GM19099 (cell line): ENCODE measurements at regions not wholly inside any gene's neighbourhood (a gene's known extent, or its start where the extent isn't known, plus 50 kb on each side); places are given as distances from the start of the nearest gene placed in this dataset.

ENCODE experiments used
- POLR2A ChIP-seq: IDR thresholded peaks from 3 replicates; pipeline ENCODE4 v1.6.1; 2011; ENCODE audit warnings: low read depth; ENCODE audit not compliant: insufficient read length; ENCODE audit errors: extremely low read depth

DNA sequence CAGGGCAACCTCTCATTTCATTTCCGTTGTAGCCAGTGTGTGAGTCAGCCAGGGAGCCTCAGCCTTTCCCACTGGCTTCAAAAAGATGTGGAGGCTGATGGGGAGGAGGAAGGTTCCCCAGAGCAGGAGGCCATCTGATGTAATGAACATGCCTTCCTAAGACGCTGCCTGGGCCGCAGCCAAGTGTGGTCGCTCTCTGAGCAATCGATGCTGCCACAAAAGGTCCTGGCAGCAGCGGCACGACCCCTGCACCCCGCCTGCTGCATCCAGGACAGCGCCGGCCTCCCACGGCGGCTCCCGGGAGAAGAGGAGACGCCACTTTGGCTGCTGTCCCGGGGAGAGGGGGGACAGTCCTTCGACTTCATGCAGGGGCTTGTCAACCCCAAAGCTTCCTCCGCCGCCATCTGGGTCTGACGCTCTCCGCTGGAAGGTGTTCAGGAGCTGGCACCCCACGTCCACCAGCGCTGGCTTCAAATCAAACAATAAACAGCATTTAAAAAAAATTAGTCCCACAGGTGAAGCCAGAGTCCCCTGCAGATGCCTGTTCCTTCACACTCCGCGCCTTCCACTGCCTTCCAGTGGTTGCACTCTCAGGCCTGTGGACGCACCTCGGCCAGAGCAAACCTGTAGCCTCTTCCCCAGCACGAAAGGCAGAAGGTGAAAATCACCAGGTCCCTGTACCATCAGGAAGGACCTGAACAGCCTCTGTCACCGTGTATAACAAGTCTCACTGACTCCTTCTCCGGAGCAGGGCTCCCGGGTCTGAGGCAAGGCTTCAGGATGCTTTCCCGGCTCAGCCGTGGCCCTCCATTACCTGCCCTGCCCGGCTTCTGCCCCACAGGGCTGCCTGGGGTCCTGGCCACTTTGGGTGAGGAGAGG is 930.7 kb downstream of the BRD1 start:
- TF ChIP-seq POLR2A = no peak

DNA sequence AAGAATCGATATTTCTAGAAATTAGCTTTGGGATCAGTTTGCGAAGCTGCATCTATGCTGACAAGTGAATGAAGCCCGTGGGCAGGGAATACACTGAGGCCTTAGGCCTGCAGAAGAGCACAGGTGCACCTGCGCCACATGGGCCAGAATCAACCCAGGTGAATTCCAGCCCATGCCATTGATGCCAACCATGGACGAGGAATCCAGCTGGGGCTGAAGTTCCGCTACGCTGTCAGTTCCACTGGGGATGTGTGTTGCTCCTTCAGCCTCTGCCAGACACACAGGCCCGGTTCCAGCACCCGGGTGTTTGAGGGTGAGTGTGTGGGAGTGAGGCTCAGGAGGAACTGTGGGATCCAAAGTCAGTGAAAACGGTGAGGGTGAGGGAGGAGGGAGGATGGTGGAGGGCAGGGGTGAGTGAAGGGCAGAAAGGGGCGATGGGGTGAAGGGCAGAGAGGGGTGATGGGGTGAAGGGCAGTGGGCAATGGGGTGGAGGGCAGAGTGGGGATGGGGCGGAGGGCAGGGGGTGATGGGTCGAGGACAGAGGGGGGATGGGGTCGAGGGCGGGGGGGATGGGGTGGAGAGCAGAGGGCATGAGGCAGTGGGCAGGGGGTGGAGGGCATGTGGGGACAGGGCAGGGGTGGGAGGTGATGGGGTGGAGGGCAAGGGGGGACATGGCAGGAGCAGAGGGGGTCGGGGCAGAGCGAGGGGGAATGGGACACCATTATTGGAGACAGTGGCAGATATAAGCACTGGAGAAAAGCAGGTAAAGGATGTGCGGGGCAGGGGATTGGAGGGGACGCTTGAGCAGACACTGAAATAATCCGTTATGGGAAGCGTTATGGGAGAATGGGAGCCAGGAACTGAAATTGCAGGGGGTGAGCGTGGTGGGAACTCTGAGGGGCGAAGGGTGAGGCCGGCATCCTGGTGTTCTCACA is 931.6 kb downstream of the BRD1 start:
- TF ChIP-seq POLR2A = no peak

DNA sequence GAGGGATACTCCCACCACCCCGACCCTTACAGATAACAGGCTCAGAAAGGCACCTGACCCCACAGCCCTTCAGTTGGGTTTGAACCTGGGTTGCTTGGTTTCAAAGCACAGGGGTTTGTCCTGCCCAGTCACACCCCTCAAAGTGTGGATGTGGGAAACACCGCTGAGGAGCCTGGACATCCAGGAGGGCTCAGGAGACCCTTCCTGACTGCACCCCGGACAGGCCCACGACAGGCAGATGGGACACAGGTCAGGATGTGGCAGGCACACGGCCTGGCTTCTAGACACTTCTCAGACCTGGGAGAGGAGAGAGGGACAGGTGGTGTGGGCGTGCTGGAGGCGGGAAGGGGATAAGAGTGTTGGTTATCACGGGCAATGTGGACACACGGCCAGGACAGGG is 932.3 kb downstream of the BRD1 start:
- TF ChIP-seq POLR2A = no peak

DNA sequence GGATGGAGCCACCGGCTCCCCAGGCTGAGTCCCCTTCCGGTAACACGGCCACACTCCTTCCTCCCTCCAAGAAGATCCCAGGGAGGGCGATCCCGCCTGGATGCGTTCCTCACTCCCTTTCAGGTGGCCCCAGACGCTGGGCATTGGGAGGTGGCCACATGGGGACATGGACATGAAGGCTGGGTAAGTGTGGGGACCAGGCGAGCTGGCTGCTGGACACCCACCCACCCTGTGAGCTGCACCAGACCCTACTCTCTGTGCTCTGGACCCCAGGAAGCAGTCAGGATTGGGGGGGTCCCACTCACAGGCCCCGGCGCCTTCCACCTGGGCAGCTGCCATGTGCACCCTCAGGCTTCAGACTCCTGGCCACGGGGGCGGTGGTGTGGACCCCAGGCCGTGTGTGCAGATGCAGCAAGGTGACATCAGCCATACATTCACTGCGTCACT is 932.8 kb downstream of the BRD1 start:
- no peak for TF ChIP-seq POLR2A

DNA sequence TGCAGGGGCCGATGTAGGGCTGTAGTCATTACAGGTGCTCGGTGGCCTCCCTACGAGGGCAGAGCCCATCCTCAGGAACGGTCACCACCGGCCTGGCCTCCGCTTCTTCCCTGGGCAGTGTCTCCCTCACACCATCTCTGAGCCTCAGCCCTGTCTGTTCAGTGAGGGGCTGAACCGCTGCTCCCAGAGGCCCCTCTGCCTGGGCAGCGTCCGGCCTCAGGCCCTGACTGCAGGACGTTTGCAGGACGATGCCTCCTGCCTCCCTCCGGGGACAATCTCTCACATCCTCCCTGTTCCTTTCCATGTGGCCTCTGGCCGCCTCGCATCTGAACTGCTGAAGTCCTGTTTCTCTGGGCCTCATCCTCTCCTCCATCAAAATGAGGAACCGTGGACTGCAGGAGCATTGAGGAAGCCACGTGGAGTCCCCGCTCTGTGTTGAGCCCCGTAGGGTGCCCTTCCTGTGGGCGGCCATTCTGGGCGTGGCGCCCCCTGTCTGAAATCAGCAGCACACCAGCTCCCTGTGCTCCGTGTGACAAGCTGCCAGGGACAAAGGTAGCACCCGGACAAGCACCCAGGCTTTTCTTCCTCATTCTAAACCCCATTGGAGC is 933.5 kb downstream of the BRD1 start:
- no peak for TF ChIP-seq POLR2A

DNA sequence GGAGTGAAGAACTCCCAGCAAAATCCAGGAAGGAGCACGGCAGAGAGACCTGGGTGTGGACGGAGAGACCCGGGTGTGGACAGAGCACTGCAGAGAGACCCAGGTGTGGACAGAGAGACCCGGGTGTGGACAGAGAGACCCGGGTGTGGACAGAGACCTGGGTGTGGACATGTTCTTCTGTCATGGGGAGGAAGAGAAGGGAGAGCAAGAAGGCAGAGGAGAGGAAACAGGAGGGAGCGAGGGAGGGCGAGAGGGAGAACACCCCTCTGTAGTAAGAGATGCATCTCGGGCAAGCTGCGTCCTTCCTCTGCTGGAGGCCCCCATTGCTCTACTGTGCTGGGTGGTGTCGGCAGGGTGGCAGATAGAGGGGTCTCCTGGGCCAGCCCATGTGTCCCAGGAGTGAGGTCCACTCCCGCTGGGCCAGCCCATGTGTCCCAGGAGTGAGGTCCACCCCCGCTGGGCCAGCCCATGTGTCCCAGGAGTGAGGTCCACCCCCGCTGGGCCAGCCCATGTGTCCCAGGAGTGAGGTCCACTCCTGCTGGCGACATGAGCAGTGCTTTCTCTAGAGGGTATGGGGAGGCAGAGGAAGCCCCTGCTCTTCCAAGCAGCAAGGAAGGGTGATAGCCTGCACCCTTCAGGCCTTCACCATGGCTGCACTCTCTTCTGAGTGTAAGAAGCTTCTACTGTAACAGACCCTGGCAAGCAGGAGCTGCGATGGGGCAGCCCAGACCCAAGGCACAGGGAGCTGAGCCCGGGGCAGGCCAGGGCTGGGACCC is 934.2 kb downstream of the BRD1 start:
- no peak for TF ChIP-seq POLR2A

DNA sequence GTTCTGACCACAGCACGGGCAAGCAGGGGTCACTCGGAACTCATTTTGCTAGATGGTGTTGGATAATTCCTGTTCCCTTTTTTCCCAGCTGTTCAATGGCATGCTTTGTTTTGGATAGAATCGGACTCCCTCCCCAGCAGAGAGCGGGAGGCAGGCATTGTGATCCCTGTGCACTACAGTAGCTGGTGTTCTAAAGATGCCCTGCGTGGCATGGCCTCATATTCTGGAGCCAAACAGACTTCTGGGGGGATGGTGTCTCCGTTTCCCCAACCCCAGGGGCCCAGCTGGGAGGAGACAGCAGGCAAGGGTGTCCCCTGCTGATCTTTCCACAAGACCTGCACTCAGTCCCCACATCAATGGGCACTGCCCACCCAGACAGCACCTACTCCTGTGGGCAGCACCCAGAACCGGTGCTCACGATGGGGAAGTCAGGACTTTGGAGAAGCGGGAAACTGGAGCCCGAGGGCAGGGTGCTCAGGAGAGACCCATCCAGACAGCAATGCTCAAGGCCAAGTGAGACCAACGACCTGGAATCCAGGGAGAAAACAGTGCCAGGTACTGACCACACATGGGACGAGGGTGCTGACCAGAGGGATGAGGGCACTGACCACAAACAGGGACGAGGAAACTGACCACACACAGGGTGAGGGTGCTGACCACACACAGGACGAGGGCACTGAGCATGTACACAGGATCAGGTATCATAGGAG is 934.9 kb downstream of the BRD1 start:
- TF ChIP-seq POLR2A = no peak

DNA sequence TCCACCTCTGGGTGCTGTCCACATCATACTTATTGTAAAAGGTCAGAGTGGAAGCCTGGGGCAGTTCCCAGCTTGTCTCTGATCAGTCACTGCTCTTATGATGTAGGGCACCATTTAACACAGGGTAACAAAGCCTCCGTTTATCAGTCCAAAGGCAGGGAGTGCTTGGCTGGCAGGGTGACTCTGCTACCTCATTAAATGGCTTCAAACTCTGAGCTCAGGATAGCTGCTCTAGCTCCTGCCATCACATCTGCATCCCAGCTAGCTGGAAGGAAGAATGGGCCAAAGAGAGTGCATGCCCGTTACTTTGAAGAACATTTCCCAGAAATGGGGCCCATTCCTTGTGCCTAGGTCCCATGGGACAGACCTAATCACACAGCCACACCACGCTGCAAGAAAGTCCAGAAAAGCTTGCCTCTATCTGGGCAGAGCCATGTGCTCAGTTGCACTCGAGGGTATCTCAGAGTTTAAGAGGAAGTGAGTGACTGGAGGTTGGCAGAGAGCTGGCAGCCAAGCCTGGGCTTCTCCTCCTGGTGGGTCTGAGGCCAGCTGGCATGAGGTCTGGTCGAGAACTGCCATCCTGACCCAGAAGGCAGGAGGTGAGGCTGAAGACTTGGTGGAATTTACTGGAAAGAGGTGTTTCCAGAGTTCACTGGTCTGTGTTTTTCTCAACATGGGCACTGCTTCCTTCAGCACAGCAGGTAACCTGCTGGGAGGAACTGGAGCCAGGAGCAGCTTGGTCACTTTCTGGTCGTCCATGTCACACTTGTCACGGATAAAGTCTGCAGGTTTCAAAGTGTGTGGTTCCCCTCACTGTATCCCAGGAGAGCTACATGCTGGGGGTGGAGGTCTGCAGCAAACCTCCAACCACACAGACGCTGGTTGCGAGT is 935.7 kb downstream of the BRD1 start:
- TF ChIP-seq POLR2A = no peak

DNA sequence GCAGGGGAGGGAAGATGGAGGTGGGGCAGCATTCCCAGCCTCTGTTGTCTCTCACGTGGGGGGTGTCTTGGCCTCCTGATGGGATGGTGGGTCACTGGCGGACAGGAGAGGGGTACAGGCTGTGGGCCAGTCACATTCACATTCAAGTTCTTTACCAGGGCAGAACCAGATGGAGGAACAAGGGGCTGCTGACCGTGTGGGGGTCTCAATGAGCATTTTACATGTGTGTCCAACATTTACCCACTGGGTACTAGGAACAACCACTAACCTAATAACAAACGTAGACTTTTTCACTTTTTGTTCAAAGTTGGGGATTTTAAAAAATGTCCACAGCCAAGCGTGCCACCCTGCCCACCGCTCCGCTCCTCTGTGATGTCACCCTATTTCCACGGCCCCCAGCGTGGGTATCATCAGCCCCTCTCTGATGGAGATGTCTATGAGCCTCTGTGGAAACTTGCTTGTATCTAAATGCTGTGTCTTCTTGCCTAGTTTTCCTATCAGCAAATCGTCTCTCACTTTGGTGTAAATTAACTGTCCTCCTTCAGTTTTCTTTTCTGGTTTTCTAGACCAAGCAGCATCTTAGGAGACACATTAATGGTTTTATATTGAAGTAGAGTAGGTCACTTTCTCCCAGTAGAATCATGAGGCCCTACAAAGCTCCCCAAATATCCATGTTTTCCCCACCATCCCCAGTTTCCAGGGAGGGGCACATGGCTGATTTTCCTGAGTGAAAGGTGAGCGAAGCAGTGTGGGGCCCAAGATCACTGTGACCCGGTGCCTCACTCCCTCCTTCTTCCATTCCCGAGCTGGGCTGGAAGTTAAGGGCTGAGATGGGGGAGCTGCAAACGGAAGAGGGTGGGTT is 936.7 kb downstream of the BRD1 start:
- TF ChIP-seq POLR2A = no peak

DNA sequence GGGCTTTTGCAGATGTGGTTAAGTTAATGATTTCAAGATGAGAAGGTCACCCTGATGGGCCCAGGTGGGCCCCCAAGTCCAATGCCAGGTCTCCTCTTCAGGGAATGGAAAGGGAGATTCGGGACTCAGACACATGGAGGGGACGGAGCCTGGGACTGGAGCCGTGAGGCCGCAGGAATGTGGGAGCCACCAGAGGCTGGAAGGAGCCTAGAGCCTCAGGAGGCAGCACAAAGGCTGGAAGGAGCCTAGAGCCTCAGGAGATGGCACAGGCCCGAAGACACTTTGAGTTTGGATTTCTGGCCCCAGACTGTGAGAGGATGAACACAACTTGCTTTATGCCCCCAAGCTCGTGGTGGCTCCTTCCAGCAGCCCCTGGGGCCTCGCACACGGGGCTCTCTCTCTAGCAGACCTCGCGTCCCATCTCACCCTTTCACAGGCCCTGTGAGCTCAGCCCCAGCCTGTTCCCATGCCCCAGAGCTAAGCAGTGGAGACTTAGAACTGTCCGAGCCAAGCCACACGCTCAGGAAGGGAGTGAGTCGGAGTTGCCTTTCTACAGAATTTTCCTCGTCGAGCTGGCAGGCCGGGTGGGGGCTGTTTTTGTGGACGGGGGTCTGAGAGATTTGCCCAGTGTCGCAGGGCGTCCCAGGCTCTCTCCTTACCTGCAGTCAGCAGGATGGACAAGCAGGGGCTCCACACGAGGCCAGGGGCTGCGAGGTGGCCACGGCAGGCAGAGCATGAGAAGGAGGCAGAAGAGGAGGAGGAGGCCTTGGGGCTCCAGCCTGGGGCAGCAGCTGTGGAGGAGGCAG is 937.6 kb downstream of the BRD1 start:
- TF ChIP-seq POLR2A = no peak

DNA sequence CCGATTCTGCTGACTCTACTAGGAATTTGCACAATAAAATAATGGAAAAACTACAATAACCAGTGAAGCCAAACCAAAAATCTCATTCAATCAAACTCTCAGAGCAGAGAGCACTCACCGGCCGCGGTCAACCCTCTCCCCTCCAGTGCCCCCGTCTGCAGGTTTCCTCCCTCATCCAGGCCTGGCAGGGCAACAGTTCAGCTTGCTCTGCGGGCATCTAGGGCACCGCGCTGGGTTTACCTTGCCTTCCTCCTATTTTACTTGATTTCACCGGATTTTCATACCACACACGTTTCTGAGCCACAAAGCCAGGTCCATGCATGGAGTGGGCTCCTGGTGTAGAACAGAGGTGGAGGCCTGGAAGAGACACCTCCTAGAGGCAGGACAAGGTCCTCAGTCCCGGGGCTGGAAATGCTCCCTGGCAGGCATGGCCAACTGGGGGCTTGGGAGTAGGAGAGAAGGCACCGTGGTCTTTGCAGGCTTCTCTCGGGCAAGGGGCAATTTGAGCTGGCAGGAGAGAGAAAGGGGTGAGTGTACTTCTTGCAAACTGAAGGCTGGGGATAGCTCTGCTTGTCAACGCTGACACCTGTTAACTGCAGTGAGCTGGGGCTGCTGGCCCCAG is 938.4 kb downstream of the BRD1 start:
- no peak for TF ChIP-seq POLR2A
